ENCODE measurements at regions not wholly inside any gene's neighbourhood (a gene's known extent, or its start where the extent isn't known, plus 50 kb on each side); places are given as distances from the start of the nearest gene placed in this dataset.

DNA sequence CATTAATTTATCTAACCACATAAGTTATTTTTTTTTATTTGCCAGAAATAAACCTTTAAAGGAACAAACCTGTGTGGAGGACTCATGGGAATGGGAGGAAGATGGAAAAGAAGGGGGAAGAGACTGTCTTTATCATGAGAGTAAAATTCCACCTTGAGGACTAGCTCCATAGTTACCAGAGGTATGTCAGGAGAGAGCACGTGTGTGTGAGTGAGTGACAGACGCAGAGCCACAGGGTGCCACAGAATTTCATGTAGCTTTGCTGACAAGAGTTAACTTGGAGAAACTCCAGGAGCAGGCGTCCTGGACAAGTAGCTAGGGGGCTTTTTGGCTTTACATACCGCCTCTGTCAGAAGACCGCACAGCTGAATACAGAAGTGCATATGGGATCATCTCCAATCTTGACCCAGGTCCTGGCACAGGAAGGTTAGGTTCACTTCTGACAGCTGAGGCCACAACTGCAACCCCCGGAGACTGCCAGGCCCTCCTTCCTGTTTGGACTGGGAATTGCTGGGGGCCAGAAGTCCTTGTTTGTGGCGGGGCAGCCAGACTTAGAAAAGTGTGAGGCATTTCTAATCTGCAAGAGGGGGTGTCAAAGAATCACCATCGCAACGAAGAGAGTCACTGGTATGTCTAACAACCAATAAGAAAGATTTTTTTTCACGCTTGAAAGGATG lies 197.8 kb upstream of the TPM1 start:
- H3K27me3 ChIP-seq, result no peaks in the 10 kb centered on the region
- DNase-seq, result no peak
- H3K36me3 ChIP-seq, result peaks cover 2% of the 10 kb centered on the region; the same call in 1 of the 2 replicates
- no peak overlapping the region for H3K4me3 ChIP-seq
- H3K9me3 ChIP-seq, result no peaks in the 10 kb centered on the region; the same call in 1 of the 2 replicates

DNA sequence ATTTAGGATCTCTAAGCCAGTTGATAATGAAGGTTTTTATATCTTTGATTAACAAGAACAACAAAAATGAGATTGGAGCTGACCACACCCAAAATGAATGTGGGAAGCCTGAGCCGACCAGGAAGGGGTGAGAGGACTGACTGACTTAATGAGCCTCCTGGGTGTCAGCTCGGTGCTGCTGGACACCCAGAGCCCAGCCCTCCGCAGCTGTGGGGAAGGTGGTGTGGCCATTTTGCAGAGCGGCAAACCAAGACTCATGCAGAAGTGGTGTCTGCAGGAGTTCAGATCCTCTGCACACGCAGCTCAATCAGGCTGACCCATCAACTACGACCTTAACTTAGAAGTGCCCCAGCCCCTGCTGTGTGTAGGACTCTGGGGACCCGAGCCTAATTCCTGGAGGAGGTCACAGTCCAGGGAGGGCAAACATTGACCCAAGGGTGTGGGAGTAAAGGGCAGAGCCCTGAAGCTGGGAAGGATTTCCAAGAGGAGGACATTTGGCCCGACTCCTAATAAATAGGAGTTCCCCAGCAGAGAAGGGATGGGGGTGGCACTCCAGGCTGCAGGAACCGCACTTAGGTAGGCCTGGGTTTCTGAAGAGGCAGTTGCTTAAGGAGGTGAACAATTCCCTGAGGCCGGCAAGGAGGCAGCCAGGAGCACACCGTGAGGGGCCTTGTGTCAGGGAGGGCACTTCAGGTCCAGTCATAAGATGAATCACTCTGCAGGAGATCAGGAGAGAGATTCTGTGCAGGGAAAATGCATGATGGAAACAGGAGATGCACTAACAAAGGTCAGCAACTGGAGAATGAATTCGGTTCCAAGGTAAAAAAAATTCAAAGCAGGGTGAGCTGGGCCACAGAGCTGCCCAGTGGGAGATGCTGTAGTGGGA lies 197.1 kb upstream of the TPM1 start:
- no peak overlapping the region for H3K4me3 ChIP-seq
- no peaks in the 10 kb centered on the region; the same call in 1 of the 2 replicates for H3K9me3 ChIP-seq
- DNase-seq, result no peak
- H3K27me3 ChIP-seq, result no peaks in the 10 kb centered on the region
- H3K36me3 ChIP-seq, result peaks cover 2% of the 10 kb centered on the region; the same call in 1 of the 2 replicates

DNA sequence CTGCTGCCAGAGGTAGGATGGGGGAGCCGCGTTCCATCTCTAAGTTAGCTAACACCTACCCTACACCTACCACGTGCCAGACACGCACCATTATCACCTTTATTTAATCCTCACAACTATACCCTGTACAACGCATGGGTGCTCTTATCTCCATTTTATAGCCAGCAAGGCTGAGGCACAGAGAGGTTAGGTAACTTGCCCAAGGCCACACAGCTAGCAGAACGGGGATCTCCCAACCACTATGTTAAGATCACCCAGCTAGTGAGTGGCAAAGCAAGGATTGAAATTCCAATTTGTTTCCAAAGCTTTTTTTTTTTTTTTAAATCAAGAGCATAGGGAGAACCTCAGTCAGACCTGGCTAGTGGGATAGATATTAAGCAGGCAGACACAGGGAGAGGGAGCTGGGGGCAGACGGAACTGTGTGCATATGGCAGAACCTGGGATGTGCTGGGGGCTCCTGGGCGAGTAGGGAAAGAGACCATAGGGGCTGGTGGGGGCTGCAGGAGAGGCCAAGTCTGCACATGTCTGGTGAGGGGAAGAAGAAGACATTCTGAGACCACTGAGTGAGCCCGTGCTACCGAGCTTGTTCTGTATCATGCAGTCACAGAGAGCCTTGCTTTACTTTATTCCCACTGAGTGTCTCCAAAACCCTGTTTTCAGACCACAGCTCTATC lies 196.3 kb upstream of the TPM1 start:
- Histone ChIP-seq H3K9me3 (no peaks in the 10 kb centered on the region; the same call in 1 of the 2 replicates), H3K27me3 (no peaks in the 10 kb centered on the region), H3K4me3 (no peak overlapping the region), H3K36me3 (0 out of 2 replicates have a peak, but pooled peaks cover 2% of the 10 kb centered on the region)
- DNase-seq, result no peak

DNA sequence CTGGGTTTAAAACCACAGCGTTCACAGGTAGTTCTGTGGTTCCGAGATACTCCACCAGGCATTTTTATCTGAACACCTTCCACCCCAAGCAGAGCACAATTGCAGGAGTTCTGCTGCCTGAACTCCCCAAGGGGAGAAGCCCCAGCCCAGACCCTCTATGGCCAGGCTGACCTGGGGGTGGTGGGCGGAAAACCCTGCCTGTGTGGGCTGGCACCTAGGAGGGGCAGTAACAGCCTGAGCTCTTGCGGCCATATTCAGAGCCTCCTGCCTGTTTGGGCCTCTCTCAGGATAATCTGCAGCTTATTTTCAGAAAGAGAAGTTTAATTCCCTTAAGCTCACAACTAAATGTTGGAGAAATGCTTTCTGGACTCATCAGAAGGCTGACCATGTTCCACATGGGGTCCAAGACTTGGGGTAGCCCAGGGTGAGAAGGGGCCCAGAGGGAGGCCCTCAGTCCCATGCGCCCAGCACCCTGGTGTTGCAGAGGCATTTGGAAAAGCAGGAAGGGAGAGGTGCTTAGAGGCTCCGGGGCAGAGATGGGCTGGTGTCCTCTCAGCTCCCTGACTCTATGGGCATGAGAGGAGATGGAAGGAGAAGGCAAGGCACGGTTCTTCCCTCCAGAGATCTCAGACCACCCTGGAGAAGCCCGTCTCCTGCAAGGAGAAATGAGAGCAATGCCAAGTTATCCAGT lies 195.6 kb upstream of the TPM1 start:
- Histone ChIP-seq H3K4me3 (no peak overlapping the region), H3K36me3 (0 out of 2 replicates have a peak, but pooled peaks cover 2% of the 10 kb centered on the region)
- no peak for DNase-seq

DNA sequence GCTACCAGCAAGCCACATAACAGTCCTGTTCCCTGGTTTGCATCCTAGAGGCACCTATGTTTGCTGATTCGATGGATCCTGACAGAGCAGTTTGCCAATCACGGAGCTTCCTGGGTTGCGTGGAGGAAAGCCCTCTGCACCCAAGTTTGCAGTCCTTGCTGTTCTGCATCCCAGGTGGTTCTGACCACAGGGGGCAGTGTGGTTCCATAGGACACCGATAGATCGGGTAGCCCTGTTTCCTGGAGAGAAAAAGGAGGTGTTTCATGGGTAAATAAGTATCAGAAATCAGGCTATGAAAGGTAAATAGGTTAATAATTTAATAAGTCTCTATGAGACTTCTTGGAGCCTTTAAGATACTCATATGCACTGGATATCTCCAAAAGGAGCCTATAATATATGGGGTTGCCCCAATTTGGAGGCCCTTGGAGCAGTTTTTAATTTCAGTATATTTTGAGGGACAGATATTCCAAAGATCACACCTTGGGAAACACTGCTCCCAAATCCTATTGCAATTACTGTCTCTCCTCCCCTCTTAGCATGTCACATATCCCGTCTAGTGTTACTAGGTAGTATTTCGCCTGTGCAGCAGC lies 194.6 kb upstream of the TPM1 start:
- no peak overlapping the region for H3K4me3 ChIP-seq
- peak; percentile 25 for DNase-seq
- H3K27me3 ChIP-seq, result no peaks in the 10 kb centered on the region
- no peaks in the 10 kb centered on the region; the same call in 1 of the 2 replicates for H3K9me3 ChIP-seq
- 0 out of 2 replicates have a peak, but pooled peaks cover 2% of the 10 kb centered on the region for H3K36me3 ChIP-seq

More for the DNA sequence above, 195.6 kb upstream of the TPM1 start:
- Histone ChIP-seq H3K9me3 (no peaks in the 10 kb centered on the region; the same call in 1 of the 2 replicates), H3K27me3 (no peaks in the 10 kb centered on the region)

DNA sequence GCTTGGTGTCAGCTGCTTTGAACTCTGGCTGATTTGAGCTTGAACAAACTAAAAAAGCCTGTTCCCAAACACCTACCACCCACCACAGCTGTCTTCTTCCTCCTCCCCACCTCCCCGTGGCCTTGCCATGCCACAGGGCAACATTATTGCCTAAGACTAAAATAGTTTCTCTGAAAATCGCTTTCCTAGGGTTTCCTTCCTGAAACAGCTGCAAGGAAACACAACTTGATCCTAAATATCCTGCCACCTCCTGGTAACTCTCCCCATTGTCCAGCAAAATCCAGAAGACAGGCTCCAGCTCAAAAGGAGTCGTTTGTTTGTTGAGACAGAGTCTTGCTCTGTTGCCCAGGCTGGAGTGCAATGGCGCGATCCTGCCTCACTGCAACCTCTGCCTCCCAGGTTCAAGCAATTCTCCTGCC lies 193.9 kb upstream of the TPM1 start:
- H3K4me3 ChIP-seq, result no peak overlapping the region
- H3K9me3 ChIP-seq, result no peaks in the 10 kb centered on the region; the same call in 1 of the 2 replicates
- H3K36me3 ChIP-seq, result 0 out of 2 replicates have a peak, but pooled peaks cover 2% of the 10 kb centered on the region
- DNase-seq, result no peak
- no peaks in the 10 kb centered on the region for H3K27me3 ChIP-seq

DNA sequence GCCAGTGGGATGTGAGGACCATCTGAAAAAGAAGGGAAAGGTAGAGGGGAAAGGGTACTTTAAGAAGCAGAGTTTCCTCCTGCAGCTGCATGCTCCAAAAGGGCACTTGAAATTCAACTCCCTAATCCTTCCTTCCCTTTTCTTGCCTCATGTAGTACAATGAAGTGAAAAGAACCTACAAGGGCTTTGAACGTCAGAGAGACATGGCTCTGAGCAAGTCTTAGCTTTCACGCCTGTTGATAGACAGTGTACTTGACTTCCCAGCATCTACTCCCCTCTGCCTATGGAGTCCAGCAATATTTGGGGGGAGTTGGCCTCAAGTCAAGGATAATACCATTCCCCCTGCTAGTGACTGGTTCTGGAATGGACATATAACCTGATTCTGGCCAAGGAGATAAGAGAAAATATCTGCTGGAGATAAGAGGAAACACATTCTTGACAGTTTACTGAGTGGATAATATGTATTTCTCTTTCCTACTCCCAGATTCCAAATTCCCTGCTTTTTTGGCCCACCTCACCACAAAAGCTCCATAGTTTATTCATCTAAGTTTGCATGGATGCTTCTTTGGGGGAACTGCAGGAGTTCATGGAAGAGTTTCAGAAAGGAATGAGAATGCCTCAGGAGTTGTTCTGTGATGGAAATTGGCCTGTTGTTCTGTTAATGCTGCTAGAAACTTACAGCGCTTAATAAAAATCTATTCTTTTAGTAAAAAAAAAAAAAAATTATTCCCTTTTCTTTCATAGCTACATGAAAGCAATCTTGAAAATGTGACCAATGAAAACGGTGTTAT lies 193.0 kb upstream of the TPM1 start:
- DNase-seq, result no peak
- Histone ChIP-seq H3K4me3 (no peak overlapping the region), H3K9me3 (no peaks in the 10 kb centered on the region; the same call in 1 of the 2 replicates), H3K27me3 (no peaks in the 10 kb centered on the region), H3K36me3 (0 out of 2 replicates have a peak, but pooled peaks cover 2% of the 10 kb centered on the region)

DNA sequence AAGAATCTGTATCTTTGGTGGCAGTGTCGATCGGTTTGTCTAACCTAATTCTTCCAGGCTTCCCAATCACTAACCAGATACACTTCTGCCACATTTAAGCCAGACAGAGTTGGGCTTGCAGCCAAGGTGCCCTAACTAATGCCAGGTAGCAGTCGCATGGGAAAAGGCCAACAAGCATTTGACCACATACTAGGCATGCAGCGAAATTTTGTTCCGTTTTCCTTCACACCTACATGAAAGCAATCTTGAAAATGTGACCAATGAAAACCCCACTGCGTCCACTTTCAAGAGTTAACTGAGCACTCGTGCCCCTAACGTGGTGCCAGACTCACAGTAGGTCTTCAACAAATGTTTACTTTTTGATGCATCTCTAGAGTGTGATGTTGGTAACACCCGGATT lies 192.2 kb upstream of the TPM1 start:
- Histone ChIP-seq H3K9me3 (no peaks in the 10 kb centered on the region; the same call in 1 of the 2 replicates), H3K27me3 (no peaks in the 10 kb centered on the region), H3K4me3 (no peak overlapping the region), H3K36me3 (no peaks in the 10 kb centered on the region)
- no peak for DNase-seq

DNA sequence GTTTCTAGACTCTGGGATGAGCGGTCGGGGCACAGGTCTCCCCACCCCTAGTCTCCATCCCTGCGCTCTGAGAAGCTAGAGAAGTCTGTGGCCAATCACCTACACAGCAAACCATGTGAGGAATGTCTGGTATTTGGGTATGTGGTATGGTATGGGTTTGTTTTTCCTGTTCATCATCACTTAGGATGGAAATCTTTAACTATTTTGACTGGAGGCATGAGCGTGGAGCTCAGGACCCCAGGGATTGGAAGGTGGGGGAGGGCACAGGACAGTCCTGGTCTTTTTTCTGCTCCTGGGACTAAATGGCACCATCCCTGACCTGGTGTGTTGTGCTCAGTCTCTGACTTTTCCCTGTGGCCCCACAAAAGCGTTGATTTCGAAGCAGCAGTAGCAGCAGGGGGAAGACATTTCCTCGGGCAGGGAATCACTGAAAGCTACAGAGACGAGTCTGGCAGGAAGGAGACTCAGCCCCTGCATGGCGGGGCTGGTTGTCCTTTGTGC lies 191.7 kb upstream of the TPM1 start:
- Histone ChIP-seq H3K27me3 (no peaks in the 10 kb centered on the region), H3K36me3 (no peaks in the 10 kb centered on the region), H3K4me3 (no peak overlapping the region), H3K9me3 (no peaks in the 10 kb centered on the region; the same call in 1 of the 2 replicates)
- peak; percentile 47 for DNase-seq

DNA sequence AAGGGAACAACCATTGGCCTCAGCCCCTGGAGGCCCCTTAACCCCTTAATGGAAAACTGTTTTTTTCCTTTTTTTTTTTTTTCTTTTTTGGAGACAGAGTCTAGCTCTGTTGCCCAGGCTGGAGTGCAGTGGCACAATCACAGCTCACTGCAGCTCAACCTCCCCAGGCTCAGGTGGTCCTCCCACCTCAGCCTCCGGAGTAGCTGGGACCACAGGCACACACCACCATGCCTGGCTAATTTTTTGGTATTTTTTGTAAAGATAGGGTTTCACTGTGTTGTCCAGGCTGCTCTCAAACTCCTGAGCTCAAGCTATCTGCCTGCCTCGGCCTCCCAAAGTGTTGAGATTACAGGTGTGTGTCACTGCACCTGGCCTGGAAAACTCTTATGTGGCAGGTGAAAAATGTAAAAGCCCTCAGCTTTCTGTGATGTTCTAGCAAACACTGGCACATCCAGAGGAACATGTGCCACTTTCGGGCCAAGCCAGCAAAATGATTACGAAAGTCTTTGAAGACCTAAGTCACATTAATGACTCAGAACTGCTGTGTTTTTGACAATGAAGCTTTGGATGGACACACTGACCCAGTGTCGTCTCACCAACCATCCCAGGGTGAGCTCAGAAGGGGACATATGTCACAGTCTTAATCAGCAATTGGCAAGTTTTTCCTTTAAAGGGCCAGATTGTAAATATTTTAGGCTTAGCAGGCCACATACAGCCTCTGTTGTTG lies 189.3 kb upstream of the TPM1 start:
- DNase-seq, result no peak
- Histone ChIP-seq H3K36me3 (no peaks in the 10 kb centered on the region), H3K4me3 (no peak overlapping the region), H3K27me3 (no peaks in the 10 kb centered on the region), H3K9me3 (no peaks in the 10 kb centered on the region; the same call in 1 of the 2 replicates)

DNA sequence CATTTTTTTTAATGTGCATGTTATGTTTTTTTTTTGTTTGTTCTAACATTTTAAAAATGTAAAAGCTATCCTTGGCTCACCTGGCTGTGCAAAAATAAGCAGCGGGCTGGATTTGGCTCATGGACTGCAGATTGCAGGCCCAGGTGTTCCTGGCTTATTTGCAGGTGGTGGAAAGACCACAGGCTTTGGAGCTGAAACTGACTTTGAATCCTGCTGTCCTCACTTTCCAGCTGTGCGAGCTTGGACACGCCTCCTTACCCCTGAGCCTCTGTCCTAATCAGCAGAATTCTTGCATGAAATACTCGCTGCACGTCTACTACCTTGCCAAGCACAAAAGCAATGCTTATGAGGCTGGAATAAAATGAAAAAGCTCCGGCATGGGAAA lies 188.7 kb upstream of the TPM1 start:
- Histone ChIP-seq H3K27me3 (no peaks in the 10 kb centered on the region), H3K36me3 (no peaks in the 10 kb centered on the region), H3K9me3 (no peaks in the 10 kb centered on the region), H3K4me3 (no peak overlapping the region)
- DNase-seq, result no peak

DNA sequence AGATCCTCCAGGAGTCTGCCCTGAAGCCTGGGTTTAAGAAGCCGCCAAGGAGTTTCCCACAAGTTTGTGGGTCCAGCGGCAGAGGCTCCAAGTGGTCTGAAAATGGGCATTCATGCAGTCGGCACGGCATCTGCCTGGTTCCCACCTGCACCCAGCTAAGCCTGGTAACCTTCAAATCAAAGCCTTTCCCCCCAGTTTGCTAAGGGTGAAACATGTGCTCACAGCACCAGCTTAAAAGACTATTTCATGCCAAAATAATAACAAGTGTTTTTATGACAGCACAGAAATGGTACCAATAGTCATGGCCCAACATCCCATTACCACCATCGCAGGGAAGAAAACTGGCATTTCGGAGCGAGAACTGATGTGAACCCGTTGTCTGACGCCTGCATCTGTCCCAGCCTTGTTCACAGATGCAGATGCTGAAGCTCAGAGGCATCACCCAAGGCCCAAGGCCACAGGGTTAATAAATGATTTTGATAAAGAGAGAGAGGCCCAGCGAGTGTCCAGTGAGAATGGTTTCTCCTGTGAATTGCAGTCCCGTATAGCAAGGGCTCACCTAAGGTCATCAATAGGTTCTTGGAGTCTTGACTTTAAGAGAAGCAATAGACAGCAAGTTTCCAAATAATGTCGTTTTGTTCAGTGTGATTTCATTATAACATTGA lies 188.0 kb upstream of the TPM1 start:
- no peaks in the 10 kb centered on the region for H3K36me3 ChIP-seq
- H3K27me3 ChIP-seq, result no peaks in the 10 kb centered on the region
- no peak overlapping the region for H3K4me3 ChIP-seq
- no peaks in the 10 kb centered on the region for H3K9me3 ChIP-seq
- DNase-seq, result no peak

DNA sequence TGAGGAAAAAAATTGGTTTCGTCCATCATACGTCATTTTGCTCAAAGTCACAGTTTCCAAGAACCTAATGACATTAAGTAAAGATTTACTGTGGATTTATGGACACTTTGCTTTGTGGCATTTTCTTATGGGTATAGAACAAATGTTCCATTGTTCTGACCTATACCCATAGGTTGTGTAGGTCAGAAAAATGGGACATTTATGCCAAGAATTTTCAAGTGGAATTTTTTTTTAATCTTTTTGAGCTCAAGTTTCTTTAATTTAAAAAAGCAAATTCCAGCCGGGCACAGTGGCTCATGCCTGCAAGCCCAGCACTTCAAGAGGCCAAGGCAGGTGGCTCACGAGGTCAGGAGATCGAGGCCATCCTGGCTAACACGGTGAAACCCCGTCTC lies 187.5 kb upstream of the TPM1 start:
- no peaks in the 10 kb centered on the region for H3K27me3 ChIP-seq
- no peak for DNase-seq
- H3K4me3 ChIP-seq, result no peak overlapping the region
- H3K9me3 ChIP-seq, result no peaks in the 10 kb centered on the region
- no peaks in the 10 kb centered on the region for H3K36me3 ChIP-seq
